GM19372 (cell line): ENCODE measurements at regions not wholly inside any gene's neighbourhood (a gene's known extent, or its start where the extent isn't known, plus 50 kb on each side); places are given as distances from the start of the nearest gene placed in this dataset.
"Not testable (repeated sequence)": the region's sequence is repeated elsewhere in the genome, so short reads cannot be mapped to it uniquely, and the experiment has no call there.

Source experiments
- ATAC-seq: cut with Tn5 transposase; IDR thresholded peaks from one replicate; pipeline ENCODE4 v1.9.1; 2021; ENCODE audit warnings: mild to moderate bottlenecking, low read depth, moderate library complexity; ENCODE audit not compliant: unreplicated experiment

DNA sequence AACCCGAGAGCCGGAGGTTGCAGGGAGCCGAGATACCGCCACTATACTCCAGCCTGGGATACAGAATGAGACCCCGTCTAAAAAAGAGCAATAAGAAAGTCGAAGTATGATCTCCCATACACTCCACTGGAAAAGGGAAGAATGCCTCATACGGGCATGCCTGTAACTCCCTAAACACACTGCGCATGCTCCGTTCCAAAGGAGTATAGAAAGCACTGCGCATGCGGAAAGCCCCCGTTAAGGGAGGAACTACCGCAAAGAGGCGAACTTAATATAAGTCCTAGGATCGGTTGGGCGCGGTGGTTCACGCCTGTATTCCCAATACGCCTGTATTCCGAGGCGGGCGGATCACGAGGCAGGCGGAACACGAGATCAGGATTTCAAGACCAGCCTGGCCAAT, 313.1 kb upstream of the ERCC4 start:
- no peak for ATAC-seq

DNA sequence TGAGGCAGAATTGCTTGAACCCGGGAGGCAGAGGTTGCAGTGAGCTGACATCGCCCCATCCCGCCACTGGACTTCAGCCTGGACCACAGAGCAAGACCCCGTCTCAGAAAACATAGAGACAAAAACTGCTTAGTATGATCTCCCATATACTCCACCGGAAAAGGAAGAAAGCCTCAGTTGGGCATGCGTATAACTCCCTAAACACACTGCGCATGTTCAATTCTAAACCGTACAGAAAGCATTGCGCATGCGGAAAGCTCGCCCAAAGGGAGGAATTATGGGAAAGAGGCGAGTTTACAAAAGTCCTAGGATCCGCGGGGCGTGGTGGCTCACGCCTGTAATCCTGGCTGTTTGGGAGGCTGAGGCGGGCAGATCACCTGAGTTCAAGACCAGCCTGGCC, 312.7 kb upstream of the ERCC4 start:
- no peak for ATAC-seq

DNA sequence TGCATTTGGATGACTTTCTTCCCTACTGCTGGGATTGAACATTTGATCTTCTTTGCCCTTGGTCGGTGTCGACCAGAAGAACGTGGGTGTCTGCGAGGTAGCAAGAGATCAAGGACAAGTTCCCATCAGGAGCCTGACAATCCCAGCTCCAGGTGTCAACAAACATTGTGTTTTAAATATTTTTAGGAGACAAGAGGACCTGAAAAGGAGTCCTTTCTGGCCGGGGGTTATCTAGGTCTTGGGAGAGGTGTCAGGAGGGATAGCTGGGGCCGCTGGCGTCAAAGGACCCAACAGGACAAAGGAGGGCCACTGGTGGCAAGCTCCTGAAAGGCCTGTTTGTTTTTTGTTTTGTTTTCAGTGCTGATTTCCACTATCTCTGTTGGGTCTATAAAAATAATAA, 308.4 kb upstream of the ERCC4 start:
- no peak for ATAC-seq

DNA sequence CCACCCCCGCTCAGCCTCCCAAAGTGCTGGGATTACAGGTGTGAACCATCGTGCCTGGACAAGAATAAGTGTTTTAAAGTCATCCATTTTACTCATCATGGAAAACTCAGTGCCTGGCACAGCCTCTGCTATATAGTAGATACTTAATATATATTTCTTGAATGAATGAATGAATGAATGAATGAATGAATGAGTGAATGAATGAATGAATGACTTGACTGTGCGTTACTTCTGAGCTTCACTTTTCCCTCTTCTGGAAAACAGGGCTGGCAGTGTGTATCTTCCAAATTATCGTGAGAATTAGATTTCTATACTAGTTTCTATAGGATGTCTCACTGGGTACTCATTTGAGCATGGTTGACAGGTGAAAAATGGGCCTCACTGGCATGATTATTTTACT, 307.3 kb upstream of the ERCC4 start:
- no peak for ATAC-seq

DNA sequence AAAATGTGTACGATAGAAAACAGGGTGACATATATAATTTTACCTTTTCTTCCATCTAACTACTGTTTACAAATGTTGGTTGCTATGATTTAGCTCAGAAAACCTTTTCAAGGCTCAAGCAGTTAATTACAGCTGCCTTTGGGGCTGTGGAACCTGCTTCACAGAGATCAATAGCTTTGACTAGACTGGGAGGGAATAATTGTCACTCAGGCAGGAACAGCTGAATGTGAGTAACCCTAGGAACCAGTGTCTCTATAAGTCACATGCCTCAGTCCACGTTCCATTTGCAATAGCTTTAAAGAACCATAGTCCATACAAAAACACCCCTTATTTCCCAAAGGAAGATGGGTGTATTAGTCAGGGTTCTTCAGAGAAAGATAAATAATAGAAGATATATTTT, 306.8 kb upstream of the ERCC4 start:
- no peak for ATAC-seq

DNA sequence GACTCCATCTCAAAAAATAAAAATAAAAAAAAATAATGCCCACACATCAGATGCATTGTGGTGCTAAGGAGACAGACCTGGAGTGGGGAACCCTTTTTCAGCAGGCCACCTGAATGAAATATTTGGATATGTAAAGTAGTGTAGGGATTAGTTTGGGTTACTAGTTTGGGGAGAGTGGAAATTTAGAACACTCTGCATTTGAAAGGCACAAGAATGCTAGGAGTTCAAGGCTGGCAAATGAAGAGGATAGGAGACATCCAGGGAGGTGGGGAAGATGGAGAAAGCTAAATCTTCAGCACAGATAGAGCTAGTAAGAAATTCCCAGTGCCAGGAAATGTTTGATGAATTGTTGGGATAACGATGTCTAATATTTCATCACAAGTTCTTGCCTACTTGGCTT, 298.3 kb upstream of the ERCC4 start:
- no peak for ATAC-seq

DNA sequence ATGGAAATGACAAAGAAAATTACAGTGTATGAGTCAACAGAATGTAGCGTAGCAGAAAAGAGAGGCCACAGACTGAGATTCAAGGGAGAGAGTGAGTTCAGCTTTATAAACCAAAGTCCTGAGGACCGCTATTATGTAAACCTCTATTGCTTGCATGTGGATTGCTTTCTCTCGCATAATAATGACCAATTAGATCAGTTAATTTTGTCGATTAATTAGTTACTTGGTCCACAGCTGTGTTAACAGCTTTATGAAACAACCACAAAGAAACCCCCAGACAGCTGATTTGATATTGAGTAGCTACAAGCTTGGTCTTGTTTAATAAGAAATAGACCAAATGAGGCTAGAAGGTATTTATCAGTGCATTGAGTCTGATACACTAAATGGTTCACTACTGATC, 291.8 kb upstream of the ERCC4 start:
- no peak for ATAC-seq

DNA sequence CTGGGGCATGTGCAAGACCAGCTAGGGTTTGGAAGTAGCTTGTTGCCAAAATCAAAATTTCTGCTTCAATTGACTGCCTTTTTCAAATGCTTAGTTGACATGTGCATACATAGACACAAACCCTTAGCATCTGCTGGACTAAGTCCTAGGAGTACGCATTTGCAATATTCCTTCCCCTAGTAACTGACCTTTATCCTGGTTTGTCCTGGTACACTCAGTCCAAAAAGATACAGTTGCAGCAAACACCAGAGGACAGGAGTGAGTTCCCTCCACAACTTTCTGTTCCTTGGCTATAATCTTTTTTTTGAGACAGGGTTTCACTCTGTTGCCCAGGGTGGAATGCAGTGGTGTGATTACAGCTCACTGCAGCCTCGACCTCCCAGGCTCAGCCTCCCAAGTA, 290.2 kb upstream of the ERCC4 start:
- ATAC-seq: no peak

DNA sequence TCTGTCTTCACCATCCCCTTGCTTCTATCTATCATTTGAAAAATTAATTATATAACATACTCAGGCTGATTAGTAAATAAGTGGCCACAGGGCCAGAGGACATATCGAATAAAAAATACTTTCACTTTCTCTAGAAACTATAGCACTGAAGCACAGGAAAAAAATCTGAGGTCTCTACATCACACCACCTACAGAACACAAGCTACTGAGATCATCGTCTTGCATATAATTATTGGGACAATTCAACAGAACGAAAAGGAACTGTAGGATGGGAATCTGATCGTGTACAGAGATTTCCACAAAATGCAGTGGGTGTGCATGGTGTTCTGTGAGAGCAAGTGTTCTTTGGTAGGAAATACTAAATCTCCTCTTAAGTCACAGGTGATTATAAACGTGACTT, 289.6 kb upstream of the ERCC4 start:
- no peak for ATAC-seq

DNA sequence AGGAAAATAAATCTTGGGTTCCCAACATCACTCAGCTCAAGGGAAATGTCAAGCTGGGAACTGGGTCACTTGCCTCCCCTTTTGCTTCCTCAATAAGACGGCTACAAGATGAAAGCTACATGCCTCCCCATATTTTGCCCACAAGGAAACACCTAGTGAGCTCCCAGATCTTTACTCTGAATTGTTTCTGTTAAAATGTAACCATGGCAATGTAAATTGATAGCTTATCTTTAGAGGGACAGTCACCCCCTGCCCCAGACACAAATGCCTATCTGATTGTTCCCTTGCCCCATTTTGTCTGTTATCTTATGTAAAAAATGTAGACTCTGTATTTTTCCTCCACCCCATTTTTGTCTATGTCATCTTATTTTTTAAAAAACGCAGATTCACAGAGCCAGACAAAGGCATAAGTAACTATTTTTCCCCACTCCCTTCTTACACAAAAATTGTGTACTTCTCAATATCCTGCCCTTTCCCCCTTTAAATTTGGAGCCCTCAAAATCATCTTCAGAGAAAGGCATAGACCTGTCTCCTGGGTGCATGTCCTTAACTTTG, 288.7 kb upstream of the ERCC4 start:
- ATAC-seq: no peak

DNA sequence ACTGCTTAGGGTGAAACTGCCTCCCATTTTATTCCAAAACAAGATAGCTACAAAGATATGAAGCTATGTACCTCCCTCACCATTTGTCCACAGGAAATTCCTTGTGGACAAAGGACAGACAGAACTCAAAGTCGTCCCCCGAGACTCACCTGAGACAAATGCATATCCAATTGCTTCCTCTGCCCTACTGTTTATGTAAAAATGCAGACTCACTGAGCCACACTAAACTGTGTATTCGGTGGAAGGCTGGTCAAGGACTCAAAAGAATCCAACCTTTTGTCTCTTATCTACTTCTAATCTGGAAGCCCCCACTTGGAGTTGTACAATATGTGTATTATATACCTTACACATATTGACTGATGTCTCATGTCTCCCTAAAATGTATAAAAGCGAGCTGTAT, 288.0 kb upstream of the ERCC4 start:
- ATAC-seq: no peak

DNA sequence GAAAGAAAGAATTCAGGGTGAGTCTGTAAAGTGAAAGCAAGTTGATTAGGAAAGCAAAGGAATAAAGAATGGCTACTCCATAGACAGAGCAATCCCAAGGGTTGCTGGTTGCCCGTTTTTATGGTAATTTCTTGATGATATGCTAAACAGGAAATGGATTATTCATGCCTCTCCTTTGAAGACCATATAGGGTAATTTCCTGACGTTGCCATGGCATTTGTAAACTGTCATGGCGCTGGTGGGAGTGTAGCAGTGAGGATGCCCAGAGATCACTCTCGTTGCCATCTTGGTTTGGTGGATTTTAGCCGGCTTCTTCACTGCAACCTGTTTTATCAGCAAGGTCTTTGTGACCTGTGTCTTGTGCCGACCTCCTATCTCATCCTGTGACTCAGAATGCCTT, 287.4 kb upstream of the ERCC4 start:
- not testable (repeated sequence) for ATAC-seq

DNA sequence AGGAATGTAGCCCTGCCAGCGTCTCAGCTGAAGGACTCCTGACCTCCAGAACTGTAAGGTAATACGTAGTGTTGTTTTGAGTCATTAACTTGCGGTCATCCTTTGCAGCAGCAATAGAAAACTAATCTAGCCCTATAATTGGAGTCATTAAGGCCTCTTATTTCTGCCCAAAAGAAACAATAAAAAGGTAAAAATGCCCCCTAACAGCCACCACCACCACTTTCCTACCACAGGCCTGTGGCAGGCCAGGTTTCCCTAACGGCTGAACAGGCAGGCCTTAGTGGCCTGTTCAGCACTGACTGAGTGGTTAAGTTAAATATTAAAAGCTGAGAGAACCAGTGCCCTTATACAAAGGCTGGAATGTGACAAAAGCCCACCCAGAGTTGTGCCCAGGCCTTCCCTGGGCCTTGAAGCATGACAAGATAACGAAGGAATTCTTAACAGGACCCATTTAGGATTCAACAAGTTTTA, 286.5 kb upstream of the ERCC4 start:
- ATAC-seq: no peak

DNA sequence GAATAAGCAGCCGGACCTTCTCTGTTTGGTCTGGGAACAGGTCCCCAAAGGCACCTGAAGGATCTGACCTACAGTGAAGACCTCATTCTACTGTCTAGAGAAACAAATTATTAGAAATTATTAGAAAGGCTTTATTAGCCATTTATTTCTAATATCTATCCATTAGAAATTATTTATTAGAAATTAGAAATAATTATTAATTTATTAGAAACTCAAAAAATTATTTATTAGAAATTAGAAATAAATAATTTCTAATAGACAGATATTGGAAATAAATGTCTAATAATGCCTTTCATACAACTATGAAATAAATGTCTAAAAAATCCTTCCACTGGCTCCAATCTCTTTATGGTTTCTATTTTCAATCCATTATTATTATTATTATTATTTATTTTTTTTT, 285.7 kb upstream of the ERCC4 start:
- no peak for ATAC-seq

DNA sequence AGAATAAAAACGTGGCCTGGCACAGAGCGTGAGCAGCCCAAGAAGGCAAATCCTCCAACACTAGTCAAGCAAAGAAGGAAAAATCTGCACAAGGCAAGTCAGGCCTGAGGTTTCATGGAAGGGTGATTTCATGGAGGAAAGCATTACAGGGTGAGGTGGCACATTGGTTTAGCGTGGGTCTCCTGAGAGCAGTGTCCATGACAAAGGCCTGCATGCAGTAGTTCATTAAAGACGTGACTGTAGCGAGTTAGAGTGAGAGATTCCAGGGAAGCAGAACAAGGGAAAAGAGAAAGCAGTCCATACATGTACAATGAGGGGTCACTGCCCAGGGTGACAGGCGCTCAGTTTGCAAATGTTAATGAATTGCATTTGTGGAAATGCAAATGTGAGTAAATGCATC, 285.0 kb upstream of the ERCC4 start:
- ATAC-seq: no peak

DNA sequence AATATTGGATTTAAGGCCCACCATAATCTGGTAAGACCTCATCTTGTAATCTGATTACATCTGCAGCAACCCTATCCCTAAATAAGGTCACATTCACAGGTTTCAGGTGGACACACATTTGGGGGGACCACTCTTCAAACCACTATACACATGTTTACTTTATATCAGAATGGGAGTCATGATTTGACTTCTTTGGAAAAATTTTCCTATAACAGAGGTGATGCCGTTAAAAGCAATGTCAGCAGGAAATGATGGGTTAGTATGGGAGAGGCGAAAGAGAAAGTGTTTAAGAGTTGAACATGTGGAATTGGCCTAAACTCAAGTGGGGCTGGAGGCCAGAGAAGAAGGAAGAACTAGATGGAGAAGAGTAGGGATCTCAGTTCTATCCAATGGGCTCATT, 281.7 kb upstream of the ERCC4 start:
- no peak for ATAC-seq

DNA sequence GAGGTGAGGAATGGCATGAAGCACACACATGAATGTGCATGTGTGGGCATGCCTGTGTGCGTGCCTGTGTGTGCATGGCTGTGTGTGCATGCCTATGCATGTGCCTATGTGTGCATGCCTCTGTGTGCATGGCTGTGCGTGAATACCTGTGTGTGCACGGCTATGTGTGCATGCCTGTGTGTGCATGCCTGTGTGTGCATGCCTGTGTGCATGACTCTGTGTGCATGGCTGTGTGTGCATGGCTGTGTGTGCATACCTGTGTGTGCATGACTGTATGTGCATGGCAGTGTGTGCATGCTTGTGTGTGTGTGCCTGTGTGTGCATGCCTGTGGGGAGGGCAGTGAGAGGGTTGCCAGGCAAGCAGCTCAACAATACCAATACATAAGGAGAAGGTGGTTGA, 276.5 kb upstream of the ERCC4 start:
- no peak for ATAC-seq

DNA sequence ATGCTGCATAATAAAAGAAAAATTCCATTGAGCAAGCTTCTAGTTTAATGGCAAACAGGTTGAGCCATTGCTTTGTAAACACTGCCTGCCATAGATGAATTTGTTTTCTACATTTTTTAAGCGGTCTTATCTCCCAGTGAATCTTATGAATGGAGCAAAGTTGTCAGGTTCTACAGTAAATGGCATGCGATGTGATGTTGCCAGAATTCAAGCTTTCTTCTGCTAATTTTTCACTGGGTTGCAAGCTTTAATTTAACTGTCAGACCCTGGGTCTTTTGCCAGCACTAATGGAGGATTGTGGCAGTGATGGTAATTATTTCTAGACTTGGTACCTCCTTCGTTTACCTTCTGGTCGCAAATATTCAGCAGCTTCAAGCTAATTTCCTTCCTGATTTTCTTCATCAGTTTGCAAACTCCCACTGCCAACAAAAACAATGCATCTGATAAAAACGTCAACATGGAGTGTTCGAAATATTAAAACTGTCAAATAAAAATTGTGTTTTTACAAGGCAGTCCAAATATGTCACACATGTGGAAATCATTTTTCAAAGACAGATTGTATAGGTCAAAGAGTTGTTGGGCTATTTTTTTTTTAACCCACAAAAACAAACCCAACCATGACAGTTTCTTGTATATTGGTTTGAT, 274.2 kb upstream of the ERCC4 start:
- ATAC-seq: no peak

DNA sequence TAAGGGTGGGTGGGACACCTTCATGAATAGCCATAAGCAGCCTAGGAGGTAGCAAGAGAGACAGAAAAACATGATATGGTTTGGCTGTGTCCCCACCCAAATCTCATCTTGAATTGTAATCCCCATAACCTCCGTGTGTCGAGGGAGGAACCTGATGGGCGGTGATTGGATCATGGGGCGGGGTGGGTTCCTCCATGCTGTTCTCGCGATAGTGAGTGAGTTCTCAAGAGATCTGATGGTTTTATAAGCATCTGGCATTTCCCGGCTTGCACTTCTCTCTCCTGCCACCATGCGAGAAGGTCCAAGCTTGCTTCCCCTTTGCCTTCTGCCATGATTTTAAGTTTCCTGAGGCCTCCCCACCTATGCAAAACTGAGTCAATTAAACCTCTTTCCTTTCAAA, 259.1 kb upstream of the ERCC4 start:
- no peak for ATAC-seq

DNA sequence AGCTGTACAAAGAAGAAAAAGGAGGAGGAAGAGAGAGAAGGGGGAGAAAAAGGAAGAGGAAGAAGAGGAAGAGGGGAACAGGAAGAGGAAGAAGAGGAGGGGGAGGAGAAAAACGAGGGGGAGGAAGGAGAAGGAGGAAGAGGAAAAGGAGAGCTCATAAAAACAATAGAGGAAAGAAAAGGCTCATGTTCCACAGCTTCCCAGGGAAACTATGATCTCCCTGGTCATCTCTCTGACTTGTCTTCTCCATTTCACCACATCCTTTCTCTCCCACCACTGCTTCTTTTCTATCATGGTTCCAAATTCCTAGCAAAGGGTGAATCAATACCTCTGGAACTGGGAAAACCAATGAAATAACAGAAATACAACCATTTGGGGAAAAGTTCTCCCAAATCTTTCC, 254.1 kb upstream of the ERCC4 start:
- ATAC-seq: no peak

DNA sequence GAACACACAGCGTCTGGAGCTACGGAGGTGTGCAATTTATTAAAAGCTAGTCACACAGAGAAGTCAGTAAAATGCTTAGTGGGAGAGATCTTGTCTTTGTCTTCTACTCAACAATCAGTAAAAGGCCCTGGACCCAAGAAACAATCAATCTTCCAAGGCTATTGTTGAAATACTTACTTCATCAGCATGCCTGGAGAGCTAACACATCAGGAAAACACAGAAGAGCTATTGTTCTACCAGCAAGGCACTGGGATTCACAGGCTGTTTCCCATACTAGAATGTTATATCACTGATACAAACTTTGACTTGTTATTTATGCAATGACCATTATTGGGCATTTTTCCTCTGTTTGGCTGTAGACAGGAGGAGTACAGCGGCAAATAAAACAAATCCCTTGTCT, 247.8 kb upstream of the ERCC4 start:
- ATAC-seq: no peak

DNA sequence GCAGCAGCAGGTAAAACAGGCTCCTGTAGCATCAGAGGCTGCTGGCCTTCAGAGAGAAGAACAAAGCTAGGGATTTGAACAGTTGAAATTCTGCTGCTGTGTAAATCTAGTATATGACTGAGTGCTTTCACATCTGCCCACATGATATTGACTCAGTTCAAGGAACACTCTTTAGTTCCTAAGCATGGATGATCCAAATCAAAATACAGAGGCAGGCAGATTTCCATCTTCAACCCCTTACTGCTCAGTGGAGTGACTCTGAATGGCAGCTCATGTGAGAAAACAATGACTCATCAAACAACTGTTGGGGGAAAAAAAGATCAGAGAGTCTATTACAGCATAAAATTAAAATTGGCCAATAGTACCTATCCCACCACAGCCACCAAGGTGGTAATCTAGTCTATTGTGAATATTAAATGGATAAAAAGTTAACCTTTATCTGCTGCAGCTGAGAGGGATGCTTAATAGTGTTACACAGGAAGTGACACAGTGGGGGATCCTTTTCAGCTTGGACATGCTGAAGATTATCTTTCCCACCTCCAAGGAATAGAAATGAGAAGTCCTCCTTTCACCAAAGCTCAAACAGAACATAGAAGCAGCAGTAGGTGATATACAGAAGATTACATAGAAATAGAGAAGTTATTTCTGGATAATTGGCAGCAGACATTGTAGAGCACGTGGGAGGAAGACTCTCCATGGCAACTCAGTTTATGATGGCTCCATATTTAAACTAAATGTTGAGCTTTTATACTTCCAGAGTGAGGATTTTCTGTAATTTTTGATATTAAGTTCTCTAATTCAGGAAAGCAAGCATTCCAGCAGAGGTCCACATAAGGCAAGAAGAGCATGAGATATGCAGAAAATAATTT, 239.7 kb upstream of the ERCC4 start:
- ATAC-seq: no peak
